AG04450 (cell line): ENCODE measurements at regions not wholly inside any gene's neighbourhood (a gene's known extent, or its start where the extent isn't known, plus 50 kb on each side); places are given as distances from the start of the nearest gene placed in this dataset.
A peak's percentile ranks its signal among the peaks of the same experiment; 100 is the strongest.

Experiments
- CTCF ChIA-PET: fragments of 300-600, 350-600 bp; formaldehyde crosslinking; extraction: SDS; loops from one replicate; lab custom pipeline; 2022; ENCODE audit warnings: antibody characterized with exemption, inconsistent platforms; lab: Charles Lee
- POLR2A ChIA-PET: fragments of 350-600 bp; formaldehyde crosslinking; extraction: SDS; loops from one replicate; lab custom pipeline; 2021; ENCODE audit warnings: antibody characterized with exemption, inconsistent platforms; lab: Yijun Ruan, JAX
- DNase-seq: peaks from one replicate; pipeline ENCODE4 v3.0.0-alpha.2; 2011; ENCODE audit warnings: low read depth, low spot score
- H3K27ac ChIP-seq: one replicate; pipeline ENCODE4 v1.5.1; 2012; ENCODE audit warnings: low read depth, low read length, control low read depth
- H3K27me3 ChIP-seq: one replicate; pipeline ENCODE4 v1.6.0; 2012; ENCODE audit warnings: low read length; ENCODE audit not compliant: control insufficient read depth, insufficient read depth
- H3K4me3 ChIP-seq: 2 replicates; pipeline ENCODE4 v1.5.1; 2011; ENCODE audit warnings: mild to moderate bottlenecking, low read depth, low read length, control low read depth
- H3K9me3 ChIP-seq: 2 replicates; pipeline ENCODE4 v1.5.1; 2012; ENCODE audit warnings: low read length; ENCODE audit not compliant: control insufficient read depth, insufficient read depth
- CTCF ChIP-seq: IDR thresholded peaks from 2 replicates; pipeline ENCODE4 v1.5.1; 2011; ENCODE audit warnings: low read depth, low read length, control low read depth, inconsistent platforms

- no peaks in the 10 kb centered on the region for H3K27me3 ChIP-seq
- ChIA-PET CTCF (no interaction called here), POLR2A (no interaction called here)
- no peak for TF ChIP-seq CTCF
- no peak for DNase-seq
- H3K4me3 ChIP-seq: no peak overlapping the region
- no peak overlapping the region for H3K27ac ChIP-seq
- H3K9me3 ChIP-seq: no peaks in the 10 kb centered on the region
Measured at GRCh38 chr10:52895059-52895458, 122.5 kb upstream of the MBL2 start.

- no peaks in the 10 kb centered on the region for H3K9me3 ChIP-seq
- no peak for TF ChIP-seq CTCF
- ChIA-PET POLR2A (no interaction called here), CTCF (no interaction called here)
- no peak for DNase-seq
- no peak overlapping the region for H3K4me3 ChIP-seq
- peaks cover 4% of the 10 kb centered on the region for H3K27me3 ChIP-seq
- no peak overlapping the region for H3K27ac ChIP-seq
Measured at GRCh38 chr10:52890281-52890680, 117.7 kb upstream of the MBL2 start.

DNA sequence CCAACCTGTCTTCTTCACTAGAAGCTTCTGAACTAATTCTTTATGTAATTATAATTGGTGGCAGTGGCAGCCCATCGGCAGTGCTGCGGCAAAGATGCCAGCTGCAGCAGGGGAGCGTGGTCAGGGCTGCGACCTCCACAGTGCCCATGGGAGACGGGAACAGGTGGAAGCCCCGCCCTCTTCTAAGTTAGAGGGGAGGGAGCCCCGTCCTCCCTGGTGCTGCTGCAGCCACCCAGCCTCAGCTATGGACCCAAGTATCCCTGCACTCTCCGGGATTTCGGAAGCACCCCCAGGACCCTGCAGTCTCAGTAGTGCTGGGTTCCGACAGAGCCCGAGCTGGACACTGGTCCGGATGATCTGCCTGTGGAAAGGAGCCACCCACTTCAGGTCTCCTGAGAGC lies 117.0 kb upstream of the MBL2 start:
- H3K9me3 ChIP-seq: no peaks in the 10 kb centered on the region
- H3K27ac ChIP-seq: no peak overlapping the region
- TF ChIP-seq CTCF: no peak
- ChIA-PET CTCF (no interaction called here), POLR2A (no interaction called here)
- peaks cover 4% of the 10 kb centered on the region for H3K27me3 ChIP-seq
- no peak for DNase-seq
- no peak overlapping the region for H3K4me3 ChIP-seq

- TF ChIP-seq CTCF: peak; percentile 84
- ChIA-PET POLR2A (no interaction called here), CTCF (interaction anchor here (0.6 to 3.4 kb wide), 19 partner anchors 8 to 1517 kb away, joined by 3 to 34 read pairs (median 3); no protein-coding TSS in a partner anchor)
- no peak overlapping the region for H3K27ac ChIP-seq
- peak; percentile 39 for DNase-seq
- peak overlapping the region; percentile 27 for H3K4me3 ChIP-seq
- H3K27me3 ChIP-seq: peaks cover 4% of the 10 kb centered on the region
- H3K9me3 ChIP-seq: no peaks in the 10 kb centered on the region
Measured at GRCh38 chr10:52883996-52884871, 111.7 kb upstream of the MBL2 start.

- Histone ChIP-seq H3K27me3 (no peaks in the 10 kb centered on the region), H3K27ac (no peak overlapping the region), H3K4me3 (no peak overlapping the region), H3K9me3 (no peaks in the 10 kb centered on the region)
- TF ChIP-seq CTCF: no peak
- ChIA-PET POLR2A (no interaction called here), CTCF (interaction anchor here (1.3 kb wide), 1 partner anchor 61 kb away, joined by 6 read pairs; no protein-coding TSS in a partner anchor)
- no peak for DNase-seq
Measured at GRCh38 chr10:52879091-52879807, 106.7 kb upstream of the MBL2 start.
